ENCODE measurements at regions not wholly inside any gene's neighbourhood (a gene's known extent, or its start where the extent isn't known, plus 50 kb on each side); places are given as distances from the start of the nearest gene placed in this dataset.
"Not testable (repeated sequence)": the region's sequence is repeated elsewhere in the genome, so short reads cannot be mapped to it uniquely, and the experiment has no call there.

DNA sequence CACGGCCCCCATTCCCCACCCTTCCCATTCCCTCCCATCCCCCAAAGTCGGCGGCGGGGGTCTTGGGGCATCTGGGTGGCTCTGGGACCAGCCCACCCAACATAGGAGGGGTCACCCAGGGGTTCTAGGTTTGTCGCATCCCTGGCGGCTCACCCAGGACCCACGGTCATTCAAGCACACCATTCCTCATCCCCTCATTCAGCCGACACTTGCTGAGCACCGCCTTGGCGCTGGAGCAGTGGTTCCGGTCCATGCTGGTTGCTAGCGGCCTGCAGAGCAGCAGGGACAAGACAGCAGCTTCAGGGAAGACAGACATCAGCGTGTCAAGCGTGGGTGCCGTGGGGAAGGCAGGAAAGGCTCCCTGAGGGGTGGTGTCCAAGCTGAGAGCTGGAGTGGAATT lies 50.5 kb upstream of the OTOS start:
- no peak for DNase-seq

DNA sequence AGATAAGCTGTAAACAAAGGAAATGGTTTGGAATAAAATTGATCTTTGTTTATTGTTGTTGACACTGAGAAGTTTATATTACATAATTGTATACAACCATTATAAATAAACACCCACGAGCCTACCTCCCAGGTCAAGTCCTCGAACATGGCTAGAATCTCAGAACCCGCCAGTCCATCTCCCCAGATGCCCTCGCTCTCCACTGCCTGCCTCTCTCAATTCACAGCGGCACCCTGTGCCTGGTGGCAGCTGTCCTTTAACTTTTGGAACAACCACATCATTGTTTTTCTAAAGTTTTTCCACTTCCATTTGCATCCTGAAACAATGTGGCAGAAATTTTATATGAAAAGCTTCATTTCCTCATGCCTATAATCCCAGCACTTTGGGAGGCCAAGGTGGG lies 52.2 kb upstream of the OTOS start:
- DNase-seq = no peak

DNA sequence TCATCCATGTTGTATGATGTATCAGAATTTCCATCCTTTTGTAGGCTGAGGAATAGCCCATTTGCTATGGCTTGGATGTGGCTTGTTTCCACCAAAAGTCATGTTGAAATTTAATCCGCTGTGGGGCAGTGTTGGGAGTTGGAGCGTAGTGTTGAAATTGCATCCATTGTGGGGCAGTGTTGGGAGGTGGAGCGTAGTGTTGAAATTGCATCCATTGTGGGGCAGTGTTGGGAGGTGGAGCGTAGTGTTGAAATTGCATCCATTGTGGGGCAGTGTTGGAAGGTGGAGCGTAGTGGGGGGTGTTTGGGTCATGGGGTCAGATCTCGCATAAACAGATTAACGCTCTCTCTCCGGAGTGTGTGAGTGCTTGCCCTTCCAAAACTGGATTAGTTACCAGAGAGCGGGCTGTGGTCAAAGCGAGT lies 53.9 kb upstream of the OTOS start:
- DNase-seq = not testable (repeated sequence)

DNA sequence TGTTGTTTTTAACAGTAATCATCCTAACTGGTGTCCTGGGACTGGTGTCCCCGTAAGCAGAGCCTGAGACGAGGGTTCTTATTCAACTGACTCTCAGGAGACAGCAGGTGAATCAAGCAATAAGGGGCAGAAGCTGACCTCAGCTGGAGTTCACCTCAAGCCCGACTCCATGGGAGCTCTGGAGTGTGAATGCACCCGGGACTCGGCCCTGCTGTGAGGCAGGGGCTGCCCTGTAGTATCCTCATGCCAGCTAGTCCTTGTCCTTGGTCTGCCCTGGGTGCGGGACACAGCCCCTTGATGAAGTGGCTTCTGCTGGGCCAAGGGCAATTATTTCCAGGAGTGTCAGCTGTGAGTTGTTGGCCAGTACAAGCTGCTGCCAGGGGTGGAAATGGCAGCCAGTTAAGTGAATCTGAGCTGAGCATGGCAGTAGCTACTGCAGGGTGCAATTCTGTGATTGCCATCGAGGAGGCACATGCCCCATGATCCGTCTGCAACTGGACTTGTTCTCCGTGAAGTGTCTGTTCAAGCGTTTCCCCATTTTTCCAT lies 54.9 kb upstream of the OTOS start:
- no peak for DNase-seq

DNA sequence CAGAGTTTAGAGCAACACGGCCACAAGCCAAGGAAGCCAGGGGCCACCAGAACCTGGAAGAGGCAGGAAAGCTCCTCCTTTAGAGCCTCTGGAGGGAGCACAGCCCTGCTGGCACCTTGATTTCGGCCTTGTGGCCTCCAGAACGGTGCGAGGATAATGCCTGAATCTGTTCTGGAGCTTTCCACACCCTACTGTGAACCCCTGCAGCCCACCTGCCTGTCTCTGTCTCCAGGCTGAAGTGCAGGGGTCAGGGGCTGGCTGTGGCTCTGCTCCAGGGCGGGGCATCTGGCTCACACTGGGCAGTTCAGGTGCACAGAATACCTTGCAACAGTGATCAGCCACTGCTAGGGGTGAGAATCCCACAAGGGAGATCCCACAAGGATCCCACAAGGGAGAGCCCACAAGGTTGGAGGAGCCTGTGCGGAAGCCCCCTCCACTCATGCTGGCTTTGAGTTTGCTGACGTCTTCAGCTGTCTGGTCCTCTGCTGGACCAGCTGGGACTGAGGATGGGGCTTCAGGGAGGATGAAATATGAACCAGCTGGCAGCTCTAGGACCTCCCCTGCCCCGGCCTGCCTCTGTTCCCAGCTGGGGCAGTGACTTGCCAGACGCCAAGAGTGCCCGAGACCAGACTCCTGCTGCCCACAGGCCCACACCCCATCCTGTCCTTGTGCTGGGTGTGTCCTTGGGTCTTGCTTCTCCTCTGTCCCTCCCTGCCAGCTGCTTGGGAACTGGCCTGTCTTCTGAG lies 56.4 kb upstream of the OTOS start:
- DNase-seq = no peak

DNA sequence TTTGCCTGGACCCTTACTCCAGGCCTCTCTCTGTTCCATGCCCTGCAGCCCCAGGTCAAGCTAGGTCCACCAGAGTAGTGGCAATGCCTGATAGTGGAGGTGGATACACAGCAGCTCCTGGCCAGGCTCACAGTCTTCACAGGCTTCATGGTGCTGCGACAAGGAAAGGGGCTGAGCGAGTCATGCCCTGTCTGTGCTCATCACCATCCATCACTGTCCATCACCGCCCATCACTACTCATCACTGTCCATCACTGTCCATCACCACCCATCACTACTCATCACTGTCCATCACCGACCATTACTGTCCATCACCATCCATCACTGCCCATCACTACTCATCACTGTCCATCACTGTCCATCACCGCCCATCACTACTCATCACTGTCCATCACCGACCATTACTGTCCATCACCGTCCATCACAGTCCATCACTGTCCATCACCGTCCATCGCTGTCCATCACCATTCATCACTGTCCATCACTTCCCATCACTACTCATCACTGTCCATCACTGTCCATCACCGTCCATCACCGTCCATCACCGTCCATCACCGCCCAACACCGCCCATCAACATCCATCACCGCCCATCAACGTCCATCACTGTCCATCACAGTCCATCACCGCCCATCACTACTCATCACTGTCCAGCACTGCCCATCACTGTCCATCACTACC lies 57.1 kb upstream of the OTOS start:
- no peak for DNase-seq

DNA sequence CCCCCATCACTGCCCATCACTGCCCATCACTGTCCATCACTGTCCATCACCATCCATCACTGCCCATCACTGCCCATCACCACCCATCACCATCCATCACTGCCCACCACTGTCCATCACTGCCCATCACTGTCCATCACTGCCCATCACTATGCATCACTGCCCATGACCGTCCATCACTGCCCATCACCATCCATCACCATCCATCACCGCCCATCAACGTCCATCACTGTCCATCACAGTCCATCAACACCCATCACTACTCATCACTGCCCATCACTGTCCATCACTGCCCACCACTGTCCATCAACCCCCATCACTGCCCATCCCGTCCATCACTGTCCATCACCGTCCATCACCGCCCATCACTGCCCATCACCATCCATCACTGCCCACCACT lies 57.8 kb upstream of the OTOS start:
- no peak for DNase-seq

DNA sequence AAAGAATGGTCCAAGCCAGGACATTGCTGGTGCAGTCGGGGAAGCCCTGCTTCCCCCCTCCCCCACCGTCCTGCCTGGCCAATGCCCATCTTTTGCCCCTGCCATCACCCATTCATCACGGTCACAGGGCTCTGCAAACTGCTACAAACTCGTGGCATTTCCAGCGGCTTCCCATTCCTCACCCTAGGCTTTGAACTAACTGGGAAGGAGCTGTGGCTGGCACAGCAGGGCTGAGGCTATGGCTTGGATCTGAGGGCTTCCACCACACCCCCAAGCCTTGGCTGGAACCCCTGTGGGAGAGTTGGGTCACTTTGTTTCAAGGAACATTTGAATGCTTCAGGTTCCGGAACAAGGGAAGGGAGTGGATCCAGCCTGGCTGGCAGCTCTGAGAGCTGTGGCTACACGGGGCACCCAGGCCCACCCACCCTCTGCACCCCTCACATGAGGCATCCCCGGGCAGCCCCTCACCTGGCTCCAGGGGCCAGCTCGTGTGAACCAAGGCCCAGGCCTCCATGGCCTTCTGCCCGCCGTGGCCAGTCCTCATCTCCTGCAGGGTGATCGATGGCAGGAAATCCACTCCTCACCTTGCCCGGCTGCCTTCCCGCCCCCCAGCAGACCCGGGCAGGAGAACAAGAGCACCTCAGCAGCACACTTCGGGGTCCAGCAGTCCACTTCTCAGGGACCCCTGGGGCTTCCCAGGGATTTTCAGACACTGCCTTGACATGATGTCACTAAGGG lies 58.8 kb upstream of the OTOS start:
- no peak for DNase-seq

DNA sequence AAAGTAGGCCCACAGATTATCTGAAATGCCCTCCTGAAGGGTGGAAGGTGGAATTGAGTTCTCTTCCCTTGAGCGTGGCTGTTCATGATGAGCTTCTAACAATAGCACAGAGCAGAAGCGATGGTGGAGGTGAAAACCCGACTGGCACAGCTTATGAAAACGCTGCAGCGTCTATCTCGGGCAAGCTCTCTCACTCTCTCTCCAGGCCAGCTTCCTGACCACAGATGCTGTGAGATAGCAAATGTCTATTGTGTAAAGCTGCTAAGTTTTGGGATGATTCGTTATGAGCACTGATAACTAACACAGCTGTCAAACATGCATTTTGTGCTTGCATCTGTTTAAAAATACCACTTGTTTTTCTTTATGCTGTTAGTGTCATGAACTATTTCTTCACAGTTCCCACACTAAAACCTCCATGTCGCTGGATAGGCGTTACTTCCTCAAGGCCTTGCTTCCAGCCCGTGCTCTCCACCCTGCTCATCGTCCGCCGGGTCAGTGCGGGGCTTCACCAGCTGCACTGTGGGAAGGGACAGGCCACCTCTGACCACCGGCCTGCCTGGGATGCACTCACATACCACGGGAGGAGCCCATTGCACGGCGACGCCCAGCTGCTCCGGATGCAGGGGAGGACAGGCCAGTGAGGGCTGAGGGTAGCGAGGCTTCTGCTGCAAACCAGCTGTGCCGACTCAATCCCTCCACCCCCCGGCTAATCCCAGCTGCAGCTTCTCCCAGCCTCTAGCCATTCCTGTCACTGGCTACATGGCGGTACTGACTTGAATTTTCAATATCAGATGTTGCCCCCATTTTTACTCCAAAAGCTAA lies 60.0 kb upstream of the OTOS start:
- DNase-seq = no peak

DNA sequence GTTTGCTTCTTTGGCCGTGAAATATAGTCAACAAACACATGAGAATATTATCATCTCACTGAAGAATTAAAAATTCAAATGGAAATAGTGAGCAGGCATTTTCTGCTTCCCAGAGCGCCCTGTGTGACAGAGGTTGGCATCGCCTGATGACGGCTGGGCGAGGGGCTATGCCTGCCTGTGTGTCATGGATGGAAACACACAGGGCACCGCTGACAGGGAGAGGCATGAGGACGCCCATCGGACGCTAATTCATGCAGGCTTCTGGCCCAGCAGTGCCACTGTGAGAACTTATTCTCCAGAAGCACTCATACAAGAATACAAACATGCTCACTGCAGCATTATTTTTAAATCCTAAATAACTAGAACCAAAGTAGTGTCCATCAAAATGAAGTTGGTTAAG lies 61.4 kb upstream of the OTOS start:
- no peak for DNase-seq

DNA sequence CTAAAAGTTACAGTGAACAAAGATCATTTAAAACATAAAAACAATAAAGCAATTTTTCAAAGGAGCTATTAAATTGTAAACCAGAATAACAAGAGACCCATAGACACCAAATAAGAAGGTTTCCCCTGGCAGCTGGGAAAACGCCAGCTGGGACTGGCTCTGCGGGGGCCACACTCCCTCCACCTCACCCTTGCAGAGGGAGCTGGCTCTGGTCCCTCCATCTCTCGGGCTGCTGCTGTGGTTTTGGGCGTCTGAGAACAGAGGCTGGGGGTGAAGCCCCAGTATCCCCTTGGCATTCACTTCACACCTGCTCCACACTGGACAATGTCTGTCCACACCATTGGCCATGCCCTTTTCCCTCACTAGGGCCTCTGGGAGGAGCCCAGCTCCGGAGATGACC lies 62.1 kb upstream of the OTOS start:
- DNase-seq = no peak

DNA sequence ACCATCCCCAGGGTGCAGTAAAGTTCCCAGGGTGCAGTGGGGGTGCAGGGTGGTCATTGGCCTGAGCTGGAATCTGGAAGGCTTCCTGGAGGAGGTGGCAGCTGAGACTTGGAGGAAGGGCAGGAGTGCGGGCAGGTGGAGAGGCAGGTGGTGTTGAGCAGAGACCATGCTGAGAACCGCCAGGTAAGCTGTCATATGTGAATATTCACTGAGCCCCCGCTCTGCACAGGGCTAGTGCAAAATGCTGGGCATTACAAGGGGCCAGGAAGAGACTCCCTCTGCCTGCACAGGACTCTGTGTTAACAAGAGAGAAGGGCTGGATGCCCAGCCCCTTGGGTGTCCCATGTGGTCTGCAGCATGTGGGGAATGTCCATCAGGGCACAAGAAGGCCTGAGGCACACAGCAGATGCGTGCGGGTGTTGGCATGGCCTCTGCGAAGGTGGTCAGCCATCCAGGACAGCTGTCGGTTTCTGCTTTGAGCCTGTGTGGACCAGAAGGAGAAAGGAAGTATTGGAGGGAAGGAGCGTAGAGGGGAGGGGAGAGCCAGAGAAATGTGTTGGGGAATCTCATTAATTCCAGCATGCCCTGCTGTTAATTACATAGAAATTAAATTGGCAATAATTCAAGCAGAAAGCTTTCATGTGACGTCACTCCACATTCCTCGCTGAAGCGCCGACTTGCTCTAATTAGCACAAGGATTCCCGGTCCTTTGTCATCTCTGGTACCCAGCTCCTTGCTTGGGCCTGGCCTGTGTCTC lies 62.8 kb upstream of the OTOS start:
- no peak for DNase-seq

DNA sequence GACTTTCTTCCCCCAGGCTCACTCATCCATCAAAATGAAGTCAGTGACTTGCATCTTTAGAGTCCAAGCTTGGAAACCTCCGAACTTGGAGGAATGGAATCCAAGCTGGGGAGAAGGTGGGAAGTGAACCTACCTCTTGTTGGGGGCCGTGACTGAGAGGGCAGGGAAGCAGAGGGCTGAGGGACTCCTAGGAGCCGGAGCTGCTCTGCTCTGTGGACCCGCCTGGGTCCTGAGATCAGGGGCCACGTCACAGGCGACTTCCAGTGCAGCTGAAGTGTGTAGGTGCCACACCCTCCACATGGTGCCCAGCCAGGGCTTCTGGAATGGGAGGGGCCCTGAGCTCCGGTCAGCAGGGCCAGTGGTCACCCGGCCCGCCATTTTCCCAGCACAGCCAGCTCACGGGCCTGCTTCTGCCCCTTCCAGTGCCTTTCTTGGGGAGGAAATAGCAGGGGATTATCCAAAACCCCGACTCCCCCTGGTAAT lies 63.4 kb upstream of the OTOS start:
- no peak for DNase-seq

DNA sequence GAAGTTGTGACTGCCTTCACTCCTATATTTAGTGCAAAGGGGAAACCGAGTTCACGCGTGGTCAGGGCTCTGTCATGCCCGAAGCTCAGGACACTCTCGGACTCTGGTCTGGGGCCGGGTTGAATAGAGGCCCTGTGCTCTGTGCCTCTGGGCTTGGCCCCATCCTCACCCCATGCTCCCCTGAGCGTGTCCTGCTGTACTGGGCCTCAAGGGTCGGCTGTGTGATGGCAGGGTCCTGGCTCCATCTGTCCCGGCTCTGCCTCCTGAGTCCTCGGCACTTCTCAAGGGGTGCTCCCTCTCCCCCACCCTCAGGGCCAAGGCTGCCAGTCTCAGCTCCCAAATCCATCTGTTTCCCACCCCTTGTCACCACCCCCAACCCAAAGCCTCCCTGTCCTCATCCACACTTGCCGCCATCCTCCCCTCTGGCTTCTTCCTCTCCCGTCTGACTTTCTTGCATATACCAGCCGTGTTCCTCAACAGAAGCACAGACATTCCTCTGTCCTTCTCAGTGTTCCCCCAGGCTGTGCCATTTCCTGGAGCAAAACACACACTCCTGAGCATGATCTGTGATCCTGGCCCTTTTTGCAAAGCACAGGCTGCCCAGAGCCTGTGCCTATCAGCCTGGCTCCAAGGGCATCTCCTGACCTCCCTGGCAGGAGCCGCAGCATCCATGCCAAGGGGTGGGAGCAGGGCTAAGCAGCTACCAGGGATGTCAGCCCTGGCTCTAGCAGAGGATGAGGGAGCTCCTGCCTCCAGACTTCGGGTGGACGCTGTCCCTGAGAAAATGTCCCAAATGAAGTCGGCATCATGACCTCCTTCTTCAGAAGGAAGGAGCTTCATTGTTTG lies 64.2 kb upstream of the OTOS start:
- no peak for DNase-seq

DNA sequence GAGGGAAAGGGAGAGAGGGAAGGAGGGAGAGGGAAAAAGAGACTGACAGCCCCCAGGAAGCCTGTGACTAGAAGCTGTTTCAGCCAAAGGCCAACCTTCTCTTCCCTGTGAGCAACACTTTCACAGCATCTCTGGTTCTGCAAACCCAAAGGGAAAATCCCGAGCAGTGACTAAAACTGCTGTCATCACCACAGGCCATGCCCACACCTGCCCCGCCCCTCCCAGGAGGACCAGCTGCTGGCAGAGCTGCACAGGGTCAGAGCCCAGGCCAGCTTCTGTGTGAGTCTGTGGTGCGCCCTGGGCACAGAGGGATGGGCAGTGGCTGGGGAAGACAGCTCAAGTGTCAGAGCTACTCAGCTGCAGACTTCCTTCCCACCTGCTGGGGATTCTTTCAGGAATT lies 64.9 kb upstream of the OTOS start:
- no peak for DNase-seq

DNA sequence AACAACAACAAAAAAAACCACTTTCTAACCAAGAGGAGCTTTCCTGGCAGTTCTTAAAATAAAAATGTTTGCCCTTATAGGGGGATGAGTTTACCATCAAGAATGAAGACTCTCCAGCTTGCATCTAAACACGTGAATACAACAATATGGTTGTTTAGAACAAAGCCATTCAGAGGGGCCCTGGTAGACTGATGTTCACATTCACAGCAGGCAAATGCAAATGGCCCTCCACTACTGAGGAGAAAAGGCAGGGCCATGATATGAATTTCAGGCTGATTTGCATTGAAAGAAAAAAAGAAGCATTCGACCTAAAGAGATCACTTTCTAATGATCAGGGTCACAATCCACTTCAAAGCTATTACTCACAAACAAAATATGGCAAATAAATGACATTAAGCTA lies 65.3 kb upstream of the OTOS start:
- no peak for DNase-seq

DNA sequence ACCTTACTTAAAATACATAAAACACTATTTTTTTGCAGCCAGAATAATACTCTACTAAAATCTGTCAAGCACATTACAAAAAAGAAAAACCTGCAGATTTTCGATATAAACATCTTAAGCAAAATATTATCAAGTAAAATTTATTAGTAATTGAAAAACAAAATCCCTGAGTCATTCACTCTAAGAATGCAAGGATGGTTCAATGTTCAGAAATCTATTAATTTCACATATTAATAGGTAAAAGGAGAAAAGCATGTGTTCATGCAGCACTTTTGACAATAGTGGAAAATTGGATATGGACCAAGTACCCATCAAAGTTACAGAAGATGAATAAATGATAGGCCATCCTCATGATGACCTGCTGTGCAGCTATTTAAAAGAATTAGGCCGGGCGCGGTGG lies 66.2 kb upstream of the OTOS start:
- DNase-seq = no peak

DNA sequence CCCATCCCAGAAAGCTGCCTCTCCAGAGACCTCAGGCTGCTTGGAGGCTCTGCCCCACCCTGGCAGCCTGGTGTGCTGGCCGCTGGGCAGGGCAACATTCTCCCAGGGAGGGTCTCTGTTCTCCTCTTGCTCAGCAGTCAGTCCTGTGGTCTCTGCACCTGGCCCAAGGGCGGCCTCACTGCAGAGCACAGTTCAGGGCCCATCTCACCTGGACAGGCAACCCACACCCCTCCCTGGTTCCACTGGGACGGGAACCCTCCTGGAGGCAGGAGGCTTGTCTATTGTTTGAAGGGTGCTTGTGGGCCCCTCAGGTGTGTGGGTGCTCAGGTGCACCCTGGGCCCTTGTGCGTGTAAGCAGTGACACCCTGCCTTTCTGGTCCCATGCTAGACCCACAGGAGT lies 67.2 kb upstream of the OTOS start:
- no peak for DNase-seq

DNA sequence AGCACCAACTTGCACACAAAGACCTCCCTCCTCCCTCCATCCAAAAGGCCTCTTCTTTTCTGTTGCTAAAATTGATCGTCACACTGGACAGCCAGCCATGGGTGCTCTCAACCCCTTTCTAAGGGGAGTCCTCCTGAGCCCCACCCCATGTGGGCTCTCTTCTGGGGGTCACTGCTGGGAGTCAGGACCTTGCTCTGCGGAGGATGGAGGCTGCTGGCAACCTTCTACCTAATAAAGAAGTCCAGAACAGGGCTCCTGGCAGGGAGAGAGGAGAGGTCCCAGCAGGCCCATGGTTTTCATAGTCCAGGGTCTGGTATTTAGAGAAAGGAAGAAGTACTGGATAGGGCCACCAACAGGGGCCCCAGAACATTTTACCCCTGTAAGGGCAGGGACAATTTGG lies 67.6 kb upstream of the OTOS start:
- no peak for DNase-seq

DNA sequence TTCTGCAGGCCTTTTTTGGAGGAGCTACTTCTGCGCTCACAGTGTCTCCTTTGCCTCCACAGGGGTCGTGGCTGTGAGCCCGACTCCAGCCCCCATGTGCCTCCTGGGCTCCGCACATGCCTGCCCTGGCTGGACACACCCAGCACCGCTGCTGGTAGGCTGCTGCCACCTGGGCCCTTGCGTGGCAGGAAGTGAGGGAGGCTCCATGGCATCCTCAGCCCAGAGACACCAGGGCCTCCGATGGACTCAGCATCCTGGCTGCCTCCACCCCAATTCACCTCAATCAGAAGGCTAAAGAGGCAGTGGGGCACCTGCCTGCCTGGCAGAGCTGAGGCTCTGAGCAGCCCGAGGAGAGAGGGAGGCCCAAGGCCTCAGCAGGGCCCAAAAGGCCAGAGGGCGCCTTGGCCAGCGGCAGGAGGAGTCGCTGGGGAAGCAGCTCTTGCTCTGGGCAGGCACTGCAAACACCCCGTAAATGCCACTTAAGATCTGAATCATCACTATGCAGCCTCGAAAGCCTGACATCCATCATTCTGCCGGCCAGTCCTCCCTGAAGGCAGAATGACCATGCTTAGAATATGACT lies 68.3 kb upstream of the OTOS start:
- no peak for DNase-seq

DNA sequence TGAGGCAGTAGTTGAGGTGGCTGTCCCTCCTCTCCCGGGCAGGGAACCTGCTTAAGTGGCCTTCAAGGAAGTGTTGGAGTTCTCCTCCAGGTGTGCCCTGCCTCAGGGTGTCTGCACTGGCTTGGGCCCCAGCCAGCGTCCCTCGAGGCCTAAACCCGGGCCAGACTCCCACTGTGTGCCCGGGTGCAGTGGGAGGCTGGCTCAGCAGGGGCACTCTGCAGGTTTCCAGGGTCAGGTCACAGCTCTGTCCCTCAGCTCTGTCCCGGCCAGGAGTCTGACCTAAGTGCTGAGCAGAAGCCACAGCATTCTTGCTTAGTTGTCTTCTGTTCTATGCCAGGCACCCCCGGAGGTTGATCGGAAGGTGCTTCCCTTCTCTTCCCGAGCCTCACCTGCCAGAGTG lies 69.0 kb upstream of the OTOS start:
- DNase-seq = no peak

Data from activated naive CD4-positive, alpha-beta T cell (primary cell).